HG02973 (cell line): ENCODE measurements at regions not wholly inside any gene's neighbourhood (a gene's known extent, or its start where the extent isn't known, plus 50 kb on each side); places are given as distances from the start of the nearest gene placed in this dataset.
"Not testable (repeated sequence)": the region's sequence is repeated elsewhere in the genome, so short reads cannot be mapped to it uniquely, and the experiment has no call there.

Source experiments
- ATAC-seq: cut with Tn5 transposase; IDR thresholded peaks from one replicate; pipeline ENCODE4 v1.9.1; 2021; ENCODE audit warnings: moderate library complexity; ENCODE audit not compliant: unreplicated experiment

DNA sequence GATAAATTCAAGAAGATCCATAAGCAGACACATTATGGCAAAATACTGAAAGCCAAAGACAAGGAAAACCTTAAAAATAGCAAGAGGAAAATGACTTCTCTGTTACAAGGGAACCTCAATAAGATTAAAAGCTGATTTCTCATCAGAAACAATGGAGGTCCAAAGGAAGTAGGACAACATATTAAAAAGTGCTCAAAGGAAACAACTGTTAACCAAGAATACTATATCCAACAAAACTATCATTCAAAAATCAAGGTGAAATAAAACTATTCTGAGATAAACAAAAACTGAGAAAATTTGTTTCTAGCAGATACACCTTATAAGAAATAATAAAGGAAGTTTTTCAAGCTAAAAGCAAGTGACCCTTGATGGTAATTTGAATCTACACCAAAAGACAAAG lies 314.7 kb upstream of the ROPN1 start:
- no peak for ATAC-seq

GRCh38 chr3:124313621-124314020 lies 321.7 kb upstream of the ROPN1 start:
- no peak for ATAC-seq

DNA sequence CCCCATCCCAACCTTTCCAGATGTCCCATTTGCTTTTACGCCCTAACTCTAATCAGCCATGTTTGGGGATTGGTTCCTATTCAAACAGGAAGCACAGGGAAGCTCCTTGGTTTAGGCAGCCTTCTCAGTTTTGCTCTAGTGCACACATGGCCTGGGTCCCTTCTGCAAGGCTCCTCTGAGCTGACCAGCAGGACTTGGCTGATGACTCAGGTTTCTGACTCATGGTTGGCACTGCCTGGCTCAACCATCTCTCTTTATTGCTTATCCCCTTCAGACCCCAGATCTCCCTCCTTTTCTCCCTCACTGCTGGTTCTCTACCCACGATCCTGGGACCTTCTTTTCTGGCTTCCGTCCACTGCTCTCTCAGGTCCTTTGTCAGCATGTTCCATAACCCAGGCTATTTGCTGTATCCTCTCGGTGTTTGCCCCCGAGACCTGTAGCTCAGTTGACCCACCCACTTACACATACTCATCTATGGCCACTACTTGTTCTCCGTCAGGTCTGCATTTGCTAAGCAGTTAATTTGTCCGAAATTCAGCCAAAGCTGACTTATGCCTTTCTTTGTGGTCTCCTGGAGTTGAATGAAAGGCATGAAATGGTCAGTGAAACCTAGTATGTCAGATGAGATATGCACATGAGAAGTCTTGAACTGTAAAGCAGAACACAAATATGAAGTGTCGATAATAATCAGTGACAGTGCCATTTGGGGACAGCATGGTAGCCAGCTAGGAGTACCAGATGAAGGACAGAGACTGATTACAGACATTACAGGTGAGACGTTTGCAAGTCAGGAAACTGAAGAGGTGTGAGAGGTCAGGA lies 323.5 kb upstream of the ROPN1 start:
- no peak for ATAC-seq

DNA sequence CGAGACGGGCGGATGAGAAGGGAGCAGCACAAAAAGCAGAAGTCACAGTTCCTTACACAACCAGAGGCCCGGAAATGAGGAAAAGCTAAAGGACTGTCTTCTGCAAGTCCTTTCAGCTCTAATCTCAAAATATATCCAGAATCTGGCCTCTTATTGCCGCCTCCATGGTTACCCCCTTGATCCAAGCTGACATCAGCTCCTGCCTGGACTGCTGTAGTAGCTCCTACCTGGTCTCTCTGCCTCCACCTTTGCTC lies 324.0 kb upstream of the ROPN1 start:
- no peak for ATAC-seq

DNA sequence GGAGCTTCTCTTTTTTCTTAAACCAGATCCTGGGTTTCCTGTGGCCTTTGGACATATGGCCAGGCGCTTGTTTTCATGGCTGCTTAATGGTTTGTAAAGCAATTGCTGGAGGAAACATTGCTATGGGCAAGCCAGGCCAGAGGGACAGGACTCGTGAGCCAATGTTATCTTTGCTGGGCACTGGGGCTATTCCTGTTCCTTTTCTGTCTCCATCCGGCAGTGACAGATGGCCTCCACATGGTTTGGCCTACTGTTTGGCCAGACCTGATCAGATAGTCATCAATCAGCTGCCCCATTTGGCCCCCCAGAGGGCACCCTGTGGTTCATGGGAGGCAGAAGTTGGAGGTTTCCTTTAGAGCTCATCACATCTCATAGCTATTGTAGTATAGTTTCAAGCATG lies 326.1 kb upstream of the ROPN1 start:
- ATAC-seq = no peak

- no peak for ATAC-seq
Measured at GRCh38 chr3:124318656-124319055, 326.7 kb upstream of the ROPN1 start.

DNA sequence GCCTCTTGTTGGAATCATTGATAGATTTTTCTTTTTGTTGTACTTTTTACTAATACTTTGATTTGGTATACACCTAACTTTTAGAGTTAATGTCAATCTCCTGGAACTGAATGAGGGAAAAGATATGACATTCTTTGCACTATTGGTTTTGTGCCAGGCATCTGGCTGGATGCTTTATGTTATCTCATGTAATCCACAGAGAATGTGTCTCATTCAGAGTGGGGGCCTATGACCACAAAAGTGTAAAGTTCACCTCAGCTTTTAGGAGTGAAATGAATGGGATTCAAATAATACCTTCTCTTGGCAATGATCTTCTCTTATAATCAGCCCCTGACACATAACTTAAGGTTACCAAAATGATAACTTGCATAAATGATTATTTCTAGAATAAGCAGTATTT lies 329.1 kb upstream of the ROPN1 start:
- ATAC-seq = no peak

- ATAC-seq = no peak
Measured at GRCh38 chr3:124322309-124322880, 330.5 kb upstream of the ROPN1 start.

DNA sequence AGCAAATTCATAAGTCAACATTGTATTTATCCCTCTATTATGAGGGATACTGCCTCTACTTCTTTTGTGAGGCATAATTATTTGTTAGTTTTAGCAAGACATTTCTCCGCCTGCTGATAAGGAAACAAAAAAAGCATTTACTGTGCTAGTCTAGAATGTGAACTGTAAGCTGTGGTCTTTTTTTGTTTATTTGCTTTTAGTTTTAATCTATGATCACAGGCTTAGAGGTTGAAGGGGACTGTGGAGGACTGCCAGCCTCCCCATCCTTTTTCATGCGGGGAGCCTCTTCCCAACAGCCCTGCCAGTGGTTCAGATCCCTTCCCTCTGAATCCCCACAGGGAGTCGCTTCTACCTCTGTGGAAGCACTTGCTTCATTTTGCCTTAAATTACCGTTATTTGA lies 331.0 kb upstream of the ROPN1 start:
- no peak for ATAC-seq

DNA sequence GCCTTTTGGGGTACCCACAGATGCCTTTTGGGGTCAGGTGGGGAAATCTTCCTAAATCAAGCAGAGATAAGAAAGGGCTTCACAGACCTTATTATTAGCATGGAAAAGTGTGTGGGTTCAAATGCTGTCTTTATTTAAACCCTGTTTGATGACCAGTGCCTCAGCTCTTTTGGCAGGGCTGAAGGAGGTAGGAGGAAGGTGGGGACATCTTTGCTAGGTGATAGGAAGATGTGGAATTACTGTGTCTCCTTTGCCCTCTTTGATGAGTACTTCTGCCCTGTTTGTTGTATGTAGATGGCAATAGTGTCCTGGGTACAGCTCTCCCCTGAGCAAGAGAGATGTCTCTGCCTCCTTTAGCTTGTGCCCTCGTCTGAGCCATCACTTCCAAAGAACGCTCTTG lies 333.3 kb upstream of the ROPN1 start:
- no peak for ATAC-seq

GRCh38 chr3:124329723-124330122 lies 337.8 kb upstream of the ROPN1 start:
- ATAC-seq = no peak

DNA sequence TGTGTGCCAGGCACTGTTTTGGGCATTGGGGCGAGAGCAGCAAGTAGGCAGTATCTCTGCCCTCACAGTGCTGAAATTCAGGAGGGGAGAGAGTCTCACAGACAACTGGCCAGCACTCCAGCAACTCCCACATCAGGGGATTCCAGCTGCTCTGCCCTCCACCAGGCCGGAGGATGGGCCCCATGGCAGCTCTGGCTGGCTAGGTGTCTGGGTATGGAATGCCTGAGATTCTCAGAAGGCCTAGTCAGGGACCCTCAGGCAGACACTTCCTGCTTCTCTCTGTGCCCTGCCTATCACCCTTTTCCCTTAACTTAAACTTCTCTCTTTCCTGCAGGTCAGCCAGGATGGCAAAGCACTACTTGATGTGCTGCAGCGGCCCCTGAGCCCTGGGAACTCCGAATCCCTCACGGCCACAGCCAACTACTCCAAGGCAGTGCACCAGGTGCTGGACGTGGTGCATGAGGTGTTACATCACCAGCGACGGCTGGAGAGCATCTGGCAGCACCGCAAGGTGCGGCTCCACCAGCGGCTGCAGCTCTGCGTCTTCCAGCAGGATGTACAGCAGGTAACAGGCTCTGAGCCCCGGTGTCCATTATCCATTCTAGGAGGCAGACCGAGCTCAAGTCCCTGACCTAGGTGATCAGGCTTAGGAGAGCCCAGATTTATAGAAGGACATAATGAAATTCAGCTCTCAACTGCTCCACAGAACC lies 342.2 kb upstream of the ROPN1 start:
- ATAC-seq = no peak

- ATAC-seq = no peak
Measured at GRCh38 chr3:124336067-124336656, 344.2 kb upstream of the ROPN1 start.

DNA sequence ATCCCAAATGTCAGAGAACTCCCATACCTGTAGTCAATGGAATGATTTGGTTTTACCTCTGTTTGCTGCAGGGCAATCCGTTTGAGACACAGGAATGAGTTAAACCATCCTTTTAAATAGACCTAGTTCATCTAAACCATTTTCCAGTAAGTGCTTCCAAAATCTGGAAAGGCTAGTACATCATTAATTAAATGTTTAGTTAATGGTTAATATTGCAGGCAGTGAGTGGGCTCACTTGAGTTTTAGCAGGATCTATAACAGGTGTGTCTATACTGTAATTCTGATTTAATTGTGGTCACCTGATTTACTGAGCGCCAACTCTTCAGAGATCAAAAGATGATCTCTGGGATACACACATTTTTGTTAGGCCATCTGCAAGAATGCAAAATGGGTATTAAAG lies 353.9 kb upstream of the ROPN1 start:
- ATAC-seq = no peak

GRCh38 chr3:124346487-124346886 lies 354.6 kb upstream of the ROPN1 start:
- no peak for ATAC-seq

- ATAC-seq = no peak
Measured at GRCh38 chr3:124347418-124347817, 355.5 kb upstream of the ROPN1 start.

- ATAC-seq = not testable (repeated sequence)
Measured at GRCh38 chr3:124348555-124348954, 356.6 kb upstream of the ROPN1 start.

- ATAC-seq = no peak
Measured at GRCh38 chr3:124351430-124352148, 359.7 kb upstream of the ROPN1 start.

- no peak for ATAC-seq
Measured at GRCh38 chr3:124352149-124352539, 360.2 kb upstream of the ROPN1 start.

- ATAC-seq = no peak
Measured at GRCh38 chr3:124353691-124354090, 361.8 kb upstream of the ROPN1 start.

GRCh38 chr3:124354150-124354549 lies 362.2 kb upstream of the ROPN1 start:
- ATAC-seq = no peak
